Neural cell (in vitro differentiated cells): ENCODE measurements at regions not wholly inside any gene's neighbourhood (a gene's known extent, or its start where the extent isn't known, plus 50 kb on each side); places are given as distances from the start of the nearest gene placed in this dataset.

Experiments
- H2AFZ ChIP-seq: fragments of 200-600, 300-800 bp; sonication (generic), shearing (Covaris generic); 2 replicates; pipeline ENCODE4 v1.6.0; 2014; ENCODE audit warnings: low read depth, mild to moderate bottlenecking, antibody characterized with exemption, low read length, moderate library complexity
- H3F3A ChIP-seq: fragments of 200-600 bp; shearing (Covaris generic); 2 replicates; pipeline ENCODE4 v1.6.1; 2016; ENCODE audit warnings: mild to moderate bottlenecking, moderate library complexity, mixed read lengths, antibody characterized with exemption, low read length; ENCODE audit not compliant: insufficient read depth, poor library complexity, severe bottlenecking
- H3K27ac ChIP-seq: fragments of 200-600, 300-800 bp; sonication (generic), shearing (Covaris generic); 2 replicates; pipeline ENCODE4 v1.5.1; 2014; ENCODE audit warnings: mild to moderate bottlenecking, low read length, moderate library complexity
- H3K27me3 ChIP-seq: fragments of 300-800, 200-600 bp; sonication (generic), shearing (Covaris generic); 2 replicates; pipeline ENCODE4 v1.6.0; 2014; ENCODE audit warnings: mild to moderate bottlenecking, low read depth, low read length, moderate library complexity; ENCODE audit not compliant: insufficient read depth
- H3K36me3 ChIP-seq: fragments of 300-800, 200-600 bp; sonication (generic), shearing (Covaris generic); 2 replicates; pipeline ENCODE4 v1.5.1; 2014; ENCODE audit warnings: mild to moderate bottlenecking, antibody characterized with exemption, low read length, moderate library complexity; ENCODE audit not compliant: insufficient read depth
- H3K4me2 ChIP-seq: fragments of 300-800, 200-600 bp; sonication (generic), shearing (Covaris generic); 2 replicates; pipeline ENCODE4 v1.6.0; 2014; ENCODE audit warnings: mild to moderate bottlenecking, low read length
- H3K4me3 ChIP-seq: fragments of 300-800, 200-600 bp; sonication (generic), shearing (Covaris generic); 2 replicates; pipeline ENCODE4 v1.5.1; 2014; ENCODE audit warnings: mild to moderate bottlenecking, low read length, moderate library complexity
- H3K79me2 ChIP-seq: fragments of 200-600 bp; shearing (Covaris generic); replicated peaks from 2 replicates; pipeline ENCODE4 v1.6.0; 2014; ENCODE audit warnings: mild to moderate bottlenecking, low read length, moderate library complexity; ENCODE audit not compliant: insufficient read depth
- H3K9ac ChIP-seq: fragments of 300-800, 200-600 bp; sonication (generic), shearing (Covaris generic); 2 replicates; pipeline ENCODE4 v1.6.1; 2016; ENCODE audit warnings: mild to moderate bottlenecking, low read length, mixed read lengths
- H3K9me2 ChIP-seq: fragments of 200-600 bp; shearing (Covaris generic); 2 replicates; pipeline ENCODE4 v1.6.1; 2016; ENCODE audit warnings: mild to moderate bottlenecking, low read length, mixed read lengths; ENCODE audit not compliant: insufficient read depth
- H3K9me3 ChIP-seq: fragments of 200-600, 300-800 bp; sonication (generic), shearing (Covaris generic); 2 replicates; pipeline ENCODE4 v1.6.1; 2016; ENCODE audit warnings: mild to moderate bottlenecking, mixed run types, low read length, moderate library complexity, mixed read lengths
- H4K20me1 ChIP-seq: fragments of 200-600 bp; shearing (Covaris generic); 2 replicates; pipeline ENCODE4 v1.6.1; 2016; ENCODE audit warnings: mild to moderate bottlenecking, mixed run types; ENCODE audit not compliant: insufficient read depth
- CTCF ChIP-seq: fragments of 450-650 bp; IDR thresholded peaks from 2 replicates; pipeline ENCODE4 v1.5.1; 2014; ENCODE audit warnings: antibody characterized with exemption, mild to moderate bottlenecking, moderate library complexity; ENCODE audit not compliant: poor library complexity, severe bottlenecking
- EP300 ChIP-seq: fragments of 450-650 bp; conservative IDR thresholded peaks from 2 replicates; pipeline ENCODE4 v1.6.1; 2014; ENCODE audit warnings: antibody characterized with exemption, mild to moderate bottlenecking, moderate library complexity; ENCODE audit not compliant: poor library complexity, severe bottlenecking
- EZH2 ChIP-seq: fragments of 200-600, 300-800 bp; shearing (Covaris generic), sonication (generic); IDR thresholded peaks from 2 replicates; pipeline ENCODE4 v1.6.1; 2014; ENCODE audit warnings: antibody characterized with exemption, low read length, borderline replicate concordance, mild to moderate bottlenecking; ENCODE audit not compliant: insufficient read depth, poor library complexity, severe bottlenecking
- MXI1 ChIP-seq: fragments of 450-650 bp; conservative IDR thresholded peaks from 2 replicates; pipeline ENCODE4 v1.6.1; 2014; ENCODE audit warnings: antibody characterized with exemption, mild to moderate bottlenecking; ENCODE audit not compliant: poor library complexity, severe bottlenecking
- POLR2AphosphoS5 ChIP-seq: IDR thresholded peaks from 2 replicates; pipeline ENCODE4 v1.6.1; 2012
- RAD21 ChIP-seq: fragments of 450-650 bp; conservative IDR thresholded peaks from 2 replicates; pipeline ENCODE4 v1.6.1; 2014; ENCODE audit warnings: antibody characterized with exemption, mild to moderate bottlenecking, moderate library complexity
- REST ChIP-seq: IDR thresholded peaks from 2 replicates; pipeline ENCODE4 v1.6.1; 2012; ENCODE audit warnings: borderline replicate concordance
- SMC3 ChIP-seq: fragments of 450-650 bp; conservative IDR thresholded peaks from 2 replicates; pipeline ENCODE4 v1.6.1; 2014; ENCODE audit warnings: antibody characterized with exemption, mild to moderate bottlenecking, moderate library complexity; ENCODE audit not compliant: poor library complexity
- TAF1 ChIP-seq: IDR thresholded peaks from 2 replicates; pipeline ENCODE4 v1.6.1; 2012; ENCODE audit warnings: low read depth

GRCh38 chr21:20030390-20030789 lies 967.8 kb upstream of the NCAM2 start:
- Histone ChIP-seq H3K9me2 (no peaks in the 10 kb centered on the region), H3K9me3 (no peaks in the 10 kb centered on the region), H3K27ac (no peak overlapping the region), H3K4me2 (no peak overlapping the region), H4K20me1 (no peaks in the 10 kb centered on the region), H2AFZ (no peak overlapping the region), H3K27me3 (no peaks in the 10 kb centered on the region), H3K4me3 (no peak overlapping the region), H3F3A (peaks cover 3% of the 10 kb centered on the region), H3K9ac (no peak overlapping the region), H3K36me3 (no peaks in the 10 kb centered on the region), H3K79me2 (no peaks in the 10 kb centered on the region)
- TF ChIP-seq TAF1 (no peak), MXI1 (no peak), SMC3 (no peak), EP300 (no peak), POLR2AphosphoS5 (no peak), REST (no peak), CTCF (no peak), EZH2 (no peak), RAD21 (no peak)

GRCh38 chr21:20031807-20032206 lies 966.4 kb upstream of the NCAM2 start:
- H3K27me3 ChIP-seq = no peaks in the 10 kb centered on the region
- H3K4me3 ChIP-seq = no peak overlapping the region
- no peaks in the 10 kb centered on the region for H3K36me3 ChIP-seq
- no peak overlapping the region for H3K4me2 ChIP-seq
- H3F3A ChIP-seq = peaks cover 3% of the 10 kb centered on the region
- H3K9me3 ChIP-seq = no peaks in the 10 kb centered on the region
- no peaks in the 10 kb centered on the region for H4K20me1 ChIP-seq
- no peak overlapping the region for H2AFZ ChIP-seq
- no peak overlapping the region for H3K27ac ChIP-seq
- H3K9me2 ChIP-seq = no peaks in the 10 kb centered on the region
- H3K79me2 ChIP-seq = no peaks in the 10 kb centered on the region
- TF ChIP-seq REST (no peak), EZH2 (no peak)
- no peak overlapping the region for H3K9ac ChIP-seq
